HG03039 (cell line): ENCODE measurements at regions not wholly inside any gene's neighbourhood (a gene's known extent, or its start where the extent isn't known, plus 50 kb on each side); places are given as distances from the start of the nearest gene placed in this dataset.

Source experiments
- ATAC-seq: cut with Tn5 transposase; IDR thresholded peaks from one replicate; pipeline ENCODE4 v1.9.1; 2021; ENCODE audit warnings: mild to moderate bottlenecking, moderate library complexity; ENCODE audit not compliant: unreplicated experiment

DNA sequence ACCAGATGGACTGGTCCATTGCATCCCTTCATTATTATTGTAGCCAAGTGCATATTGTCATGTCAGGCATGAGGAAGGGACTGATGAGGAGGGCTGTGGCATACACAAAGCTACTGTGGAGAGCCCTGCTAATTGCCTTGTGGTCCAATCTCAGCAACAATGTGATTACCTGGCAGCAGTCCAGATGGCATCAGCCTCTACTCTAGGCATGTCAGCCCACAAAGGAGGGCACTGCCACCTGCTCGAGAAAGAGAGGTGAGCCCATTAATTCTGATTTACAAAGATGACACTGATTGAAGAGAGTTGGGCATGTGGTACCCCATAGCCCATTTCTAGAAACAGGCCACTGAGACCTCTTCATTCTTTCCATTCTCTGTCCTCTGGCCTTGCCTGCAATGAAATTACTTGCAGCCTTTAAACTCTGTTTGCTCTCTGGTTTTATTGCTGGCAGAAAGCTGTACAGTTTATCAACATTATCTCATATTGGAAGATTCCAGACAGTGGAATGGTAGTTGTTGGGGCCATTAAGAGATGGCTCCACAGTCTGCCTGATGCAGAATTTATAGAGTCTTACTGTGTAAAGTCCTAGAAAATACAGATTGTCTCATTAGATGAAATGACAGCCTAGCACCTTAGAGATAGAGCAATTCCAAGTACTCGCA, 307.7 kb downstream of the ARPP21 start:
- no peak for ATAC-seq

DNA sequence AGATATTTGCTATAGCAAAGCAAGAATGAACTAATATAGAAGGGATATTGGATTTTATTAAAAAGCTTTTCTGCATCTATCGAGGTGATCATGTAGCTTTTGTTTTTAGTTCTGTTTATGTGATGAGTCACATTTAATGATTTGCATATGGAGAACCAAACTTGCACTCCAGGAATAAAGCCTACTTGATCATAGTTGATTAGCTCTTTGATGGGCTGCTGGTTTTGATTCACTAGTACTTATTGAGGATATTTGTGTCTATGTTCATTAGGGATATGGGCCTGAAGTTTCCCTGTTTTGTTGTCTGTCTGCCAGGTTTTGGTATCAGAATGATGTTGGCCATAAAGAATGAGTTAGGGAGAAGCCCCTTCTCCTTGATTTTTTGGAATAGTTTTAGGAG, 310.7 kb downstream of the ARPP21 start:
- ATAC-seq = no peak

DNA sequence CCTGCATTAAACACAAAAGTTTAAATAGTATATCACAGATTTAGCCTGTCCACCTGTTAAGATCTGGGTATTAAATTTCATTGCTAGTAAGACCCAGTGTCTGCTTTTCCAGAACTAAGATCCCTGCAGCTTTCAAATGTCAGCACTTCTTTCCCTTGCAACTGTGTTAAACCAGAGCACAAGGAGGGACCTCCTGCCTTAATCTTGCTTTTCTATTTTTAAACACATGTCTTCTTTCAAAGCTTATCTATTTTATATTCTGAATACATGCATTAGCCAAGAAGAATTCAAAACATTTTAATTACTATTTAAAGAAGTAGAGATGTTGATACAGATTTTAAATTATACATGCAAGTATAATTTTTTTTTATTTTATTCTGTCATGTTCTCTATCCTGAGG, 315.1 kb downstream of the ARPP21 start:
- ATAC-seq = no peak

DNA sequence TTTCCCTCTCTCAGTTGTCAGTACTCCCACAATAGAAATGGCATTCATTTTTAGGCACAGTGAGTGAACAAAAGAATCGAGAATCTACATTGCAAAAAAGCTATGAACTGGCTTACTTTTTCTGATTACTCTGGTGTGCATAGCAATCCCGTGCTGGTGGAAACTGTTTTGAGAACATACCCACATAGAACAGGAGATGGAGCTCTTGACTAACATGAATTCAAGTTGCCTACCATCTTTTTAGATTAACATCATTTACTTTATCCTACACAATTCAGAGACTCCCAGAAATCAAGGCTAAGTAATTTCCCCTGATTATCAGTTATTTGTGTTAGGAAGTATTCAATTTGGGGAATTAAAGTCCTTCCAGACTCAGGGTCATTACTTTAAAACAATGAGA, 326.6 kb downstream of the ARPP21 start:
- no peak for ATAC-seq

DNA sequence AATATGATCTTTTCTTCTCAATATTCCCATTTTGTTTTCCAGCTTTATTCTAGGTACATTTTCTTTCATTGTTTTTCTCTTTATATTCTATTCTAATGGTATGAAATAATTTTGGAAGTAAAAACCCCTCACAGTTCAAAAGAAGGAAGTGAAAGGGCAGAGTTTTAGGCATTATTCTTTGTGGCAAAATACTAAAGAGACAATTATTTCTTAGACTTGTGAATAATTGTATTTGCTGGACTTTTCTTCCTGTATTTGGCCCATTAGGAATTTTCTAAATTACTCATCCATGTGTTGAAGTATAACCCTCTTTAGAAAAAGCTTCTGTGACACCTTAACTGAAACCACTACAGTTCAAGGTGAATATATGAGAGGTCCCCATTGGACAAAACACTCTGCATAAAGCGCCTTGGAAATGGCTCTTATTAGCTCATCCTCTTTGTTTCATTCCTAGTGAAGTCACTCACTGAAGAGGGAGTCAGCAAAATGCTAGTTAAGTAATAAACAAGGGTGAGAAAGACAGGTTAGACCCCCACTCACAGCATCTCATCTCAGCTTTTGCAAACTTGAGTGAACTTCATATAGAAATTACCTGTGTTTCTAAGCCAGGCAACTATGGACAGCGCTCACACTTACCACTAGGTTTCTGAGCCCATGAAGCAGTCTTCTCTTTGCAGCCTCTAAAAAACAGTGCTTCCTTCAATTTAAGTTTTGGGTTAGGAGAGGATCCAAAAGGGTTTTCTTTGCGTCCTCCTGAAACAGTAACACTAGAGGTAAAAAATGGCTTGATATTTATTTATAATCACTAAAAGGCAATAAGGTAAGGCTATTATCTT, 327.5 kb downstream of the ARPP21 start:
- no peak for ATAC-seq

DNA sequence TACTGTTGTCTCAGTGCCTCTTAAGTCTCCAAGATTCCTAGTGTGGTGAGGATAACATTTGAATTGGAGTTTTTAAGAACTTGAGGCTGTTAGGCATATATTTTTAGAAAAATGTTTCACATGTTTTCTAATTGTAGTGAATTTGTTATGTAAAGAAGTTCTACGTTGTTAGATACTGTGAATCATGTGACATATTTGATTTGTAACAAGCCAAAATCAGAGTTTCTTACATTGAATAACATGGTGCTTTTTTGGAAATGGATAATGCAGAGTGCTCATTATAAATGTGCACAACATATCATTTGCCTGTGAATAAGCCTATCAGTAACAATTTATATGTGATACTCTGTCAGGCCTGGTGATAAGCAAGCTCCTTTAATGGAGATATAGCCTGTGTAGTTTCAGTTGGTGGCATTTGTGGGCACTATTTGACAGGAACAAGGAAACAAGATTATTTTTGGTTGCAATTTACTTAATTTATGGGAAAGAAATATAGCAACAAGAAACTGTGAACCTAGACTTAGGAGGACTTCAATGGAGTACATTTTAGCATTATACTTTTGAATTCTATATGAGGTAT, 328.8 kb downstream of the ARPP21 start:
- ATAC-seq = no peak

DNA sequence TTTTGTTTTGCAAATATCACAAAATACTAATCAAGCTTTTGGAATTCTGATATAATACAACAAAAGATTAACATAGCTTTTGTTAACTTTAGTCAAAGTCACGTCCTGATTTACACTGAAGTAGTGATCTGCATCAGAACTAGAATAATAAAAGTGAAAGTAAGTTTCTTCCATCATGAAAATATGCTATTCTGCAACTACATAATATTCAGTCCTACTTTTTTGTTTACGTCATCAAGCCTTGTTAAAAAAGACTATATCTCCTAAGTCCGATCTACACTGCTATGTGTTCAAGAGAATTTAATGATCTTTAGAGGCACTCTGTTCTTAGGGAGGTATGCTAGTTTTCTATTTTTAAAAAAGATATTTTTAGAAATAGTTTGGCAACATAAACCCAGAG, 330.1 kb downstream of the ARPP21 start:
- no peak for ATAC-seq

DNA sequence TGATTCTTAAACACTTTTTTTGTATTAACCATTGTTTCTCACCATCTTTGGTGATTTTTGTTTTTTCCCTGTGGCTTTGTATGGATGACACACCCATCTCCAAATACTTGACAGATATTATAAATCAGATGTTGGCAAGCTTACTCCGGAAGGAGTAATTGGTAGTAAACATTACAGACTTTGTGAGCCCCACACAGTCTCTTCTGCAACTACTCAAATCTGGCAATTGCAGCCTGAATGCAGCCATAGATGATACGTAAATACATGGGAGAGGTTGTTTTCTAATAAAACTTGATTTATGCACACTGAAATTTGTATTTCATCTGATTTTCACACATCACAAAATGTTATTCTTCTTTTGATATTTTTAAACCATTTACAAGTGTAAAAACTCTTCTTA, 331.5 kb downstream of the ARPP21 start:
- no peak for ATAC-seq

DNA sequence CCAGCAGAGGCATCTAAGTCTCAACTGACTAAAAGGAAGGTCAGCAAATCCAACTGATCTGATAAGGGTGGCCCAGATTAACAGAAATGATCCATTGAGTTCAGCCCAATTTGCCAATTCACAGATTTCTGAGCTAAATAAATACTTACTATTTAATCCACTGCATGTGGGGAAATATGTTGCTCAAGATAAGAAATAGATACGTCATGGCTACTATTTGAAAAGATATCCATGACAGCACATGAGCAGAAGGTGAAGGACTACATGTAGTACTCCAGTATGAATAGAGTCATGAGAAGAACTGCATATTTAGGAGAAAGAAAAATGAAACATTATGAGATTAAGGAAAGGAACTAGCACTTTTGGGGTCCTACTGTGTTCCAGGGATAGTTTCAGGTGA, 332.4 kb downstream of the ARPP21 start:
- ATAC-seq = no peak

DNA sequence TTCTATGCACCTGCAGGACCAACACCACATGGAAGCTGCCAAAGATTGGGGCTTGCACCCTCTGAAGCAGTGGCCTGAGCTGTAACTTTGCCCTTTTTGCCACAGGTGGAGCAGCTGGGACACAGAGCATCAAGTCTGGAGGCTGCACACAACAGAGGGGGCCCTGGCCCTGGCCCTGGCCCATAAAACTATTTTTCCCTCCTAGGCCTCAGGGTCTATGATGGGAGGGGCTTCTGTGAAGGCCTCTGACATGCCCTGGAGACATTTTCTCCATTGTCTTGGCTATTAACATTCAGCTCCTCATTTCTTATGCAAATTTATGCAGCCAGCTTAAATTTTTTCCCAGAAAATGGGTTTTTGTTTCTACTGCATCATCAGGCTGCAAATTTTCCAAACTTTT, 335.5 kb downstream of the ARPP21 start:
- no peak for ATAC-seq

DNA sequence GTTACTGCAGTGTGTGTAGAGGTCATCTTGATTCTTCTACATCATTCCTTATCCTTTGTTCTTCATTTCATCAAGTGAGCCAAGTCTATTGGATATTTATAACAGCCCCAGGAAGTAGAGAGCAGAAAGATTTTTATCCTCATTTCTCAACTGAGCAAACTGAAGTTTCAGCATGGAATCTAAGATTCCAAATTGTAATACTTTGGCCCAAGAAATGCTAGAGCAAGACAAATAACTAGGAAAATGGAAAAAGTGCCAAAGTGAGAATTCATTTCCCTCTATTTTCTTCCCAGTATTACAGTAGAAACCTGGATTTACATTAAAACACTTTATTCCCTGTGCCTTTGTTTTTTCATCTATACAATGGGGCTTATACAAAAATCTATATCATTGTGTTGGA, 346.8 kb downstream of the ARPP21 start:
- no peak for ATAC-seq

DNA sequence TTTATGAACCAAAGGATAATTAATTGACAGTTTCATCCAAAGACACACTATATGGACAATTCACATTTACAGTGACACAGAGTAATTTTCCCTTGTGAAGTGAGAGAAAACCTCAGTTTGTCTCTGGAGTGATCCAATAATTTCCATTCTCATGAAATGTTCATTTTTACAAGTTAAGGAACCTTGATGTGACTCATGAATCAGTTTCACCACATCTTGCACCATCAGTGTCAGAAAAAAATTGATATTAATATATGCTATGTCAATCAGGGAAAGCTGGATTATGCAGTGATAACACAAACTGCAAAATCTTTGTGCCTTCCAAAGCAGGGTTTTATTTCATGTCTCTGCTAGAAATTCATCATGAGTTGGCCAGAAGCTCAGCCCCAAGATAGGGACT, 348.1 kb downstream of the ARPP21 start:
- ATAC-seq = no peak

DNA sequence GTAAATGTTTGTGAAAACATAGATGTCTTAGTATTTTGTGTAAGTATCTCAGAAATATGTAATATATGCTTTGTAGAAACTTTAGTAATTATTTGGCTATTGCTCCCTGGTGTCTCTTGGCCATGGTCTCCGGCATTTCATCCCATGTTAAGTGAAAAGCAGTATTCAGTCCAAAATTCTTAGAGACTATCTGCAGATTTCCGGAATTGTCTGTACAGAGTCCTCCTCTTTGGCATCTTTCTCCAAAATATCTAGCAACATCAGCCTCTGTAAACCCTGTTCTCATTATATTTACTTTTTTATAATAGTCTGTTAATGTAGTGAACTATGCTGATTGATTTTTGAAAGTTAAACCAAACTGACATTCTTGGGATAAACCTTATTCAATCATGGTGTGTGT, 352.7 kb downstream of the ARPP21 start:
- no peak for ATAC-seq

DNA sequence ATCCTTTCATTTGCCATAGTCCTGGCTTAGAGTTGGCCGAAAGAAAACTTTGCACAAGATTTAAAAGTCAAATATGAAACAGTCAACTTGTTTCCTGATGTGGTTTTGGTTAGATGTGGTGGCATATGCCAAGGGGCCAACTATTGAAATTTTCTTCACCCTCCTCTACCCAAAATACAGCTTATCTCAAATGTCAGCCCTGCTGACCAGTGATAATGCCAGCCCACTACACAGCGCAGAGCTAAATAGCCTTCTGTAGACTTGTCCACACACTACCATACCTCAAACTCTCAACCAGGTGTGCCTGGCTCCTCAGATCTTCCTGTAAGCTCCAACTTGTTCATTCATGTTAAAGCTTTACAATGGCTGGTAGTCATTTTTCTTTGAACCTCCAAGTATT, 368.5 kb upstream of the STAC start:
- ATAC-seq = no peak

DNA sequence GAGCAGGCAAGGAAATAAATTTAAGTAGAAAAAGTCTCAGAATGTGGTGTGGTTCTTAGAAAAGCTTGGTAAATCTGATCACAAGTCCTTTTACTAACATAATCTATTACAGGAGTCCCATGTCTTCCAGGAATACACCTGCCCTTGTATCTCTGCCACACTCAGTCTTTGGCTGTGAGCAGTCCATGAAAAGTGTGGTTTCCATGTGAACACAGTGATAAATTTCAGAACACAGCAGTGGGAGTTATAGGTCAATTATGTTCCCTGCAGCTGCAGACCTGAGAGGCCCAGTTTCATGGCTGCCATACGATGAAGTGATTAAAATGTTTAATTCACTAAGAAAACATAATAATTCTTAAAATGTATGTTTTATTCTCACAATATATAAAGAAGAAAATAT, 366.9 kb upstream of the STAC start:
- ATAC-seq = no peak

DNA sequence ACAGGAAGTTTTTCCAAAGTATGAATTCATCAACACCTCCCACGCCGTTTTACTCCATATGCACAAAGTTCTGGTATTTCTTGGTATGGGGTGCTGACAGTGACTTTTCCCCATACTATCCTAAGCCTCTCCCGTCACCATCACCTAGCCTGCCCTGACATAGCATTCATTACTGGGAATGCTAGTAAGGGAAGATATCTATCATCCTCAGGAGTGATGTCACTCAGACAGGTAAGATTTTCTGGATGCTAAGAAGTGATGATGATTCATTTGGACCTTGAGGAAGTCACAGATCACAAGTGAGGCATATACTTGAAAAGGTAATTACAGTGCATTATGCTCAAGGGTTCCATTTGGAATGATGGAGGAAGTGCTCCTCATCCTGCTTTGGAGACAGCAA, 355.1 kb upstream of the STAC start:
- ATAC-seq = no peak

DNA sequence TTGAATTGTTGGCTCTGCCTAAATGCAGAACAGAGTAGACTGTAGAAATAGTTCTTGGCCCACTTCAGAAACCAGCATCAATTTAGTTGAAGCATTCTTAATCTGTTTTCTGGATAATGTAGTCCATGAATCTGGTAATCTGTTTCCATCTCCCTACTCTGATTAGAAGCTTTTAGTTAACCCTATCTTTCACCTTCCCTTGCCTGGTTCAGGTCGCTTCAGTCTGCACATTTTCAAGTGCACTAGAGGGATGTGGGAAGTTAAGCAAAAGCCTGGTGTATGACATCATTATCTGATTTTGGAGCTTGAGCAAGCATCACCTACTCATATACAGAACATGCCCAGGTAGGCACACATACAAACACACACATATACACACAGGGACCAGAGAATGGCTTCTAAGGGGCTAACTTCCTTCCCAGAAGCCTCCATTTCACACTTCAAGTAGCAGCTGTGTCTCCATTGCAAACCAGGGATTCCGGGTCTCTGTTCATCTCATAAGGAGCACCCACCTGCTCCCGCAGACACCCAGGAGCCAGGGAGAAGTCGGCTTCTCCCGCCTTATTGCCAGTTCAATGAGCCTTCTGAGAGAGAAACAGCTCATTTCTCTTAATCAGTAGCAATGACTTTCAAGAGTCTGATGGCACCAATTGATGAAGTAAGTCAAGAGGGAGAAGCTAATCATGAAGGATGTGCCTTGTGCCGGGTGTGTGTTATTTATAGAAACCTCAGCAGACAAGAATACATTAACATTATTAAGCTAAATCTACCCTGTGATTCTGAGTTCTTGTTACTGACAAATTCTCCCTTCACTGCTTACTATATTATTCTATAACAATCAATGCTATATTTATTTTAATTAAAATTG, 347.9 kb upstream of the STAC start:
- no peak for ATAC-seq

DNA sequence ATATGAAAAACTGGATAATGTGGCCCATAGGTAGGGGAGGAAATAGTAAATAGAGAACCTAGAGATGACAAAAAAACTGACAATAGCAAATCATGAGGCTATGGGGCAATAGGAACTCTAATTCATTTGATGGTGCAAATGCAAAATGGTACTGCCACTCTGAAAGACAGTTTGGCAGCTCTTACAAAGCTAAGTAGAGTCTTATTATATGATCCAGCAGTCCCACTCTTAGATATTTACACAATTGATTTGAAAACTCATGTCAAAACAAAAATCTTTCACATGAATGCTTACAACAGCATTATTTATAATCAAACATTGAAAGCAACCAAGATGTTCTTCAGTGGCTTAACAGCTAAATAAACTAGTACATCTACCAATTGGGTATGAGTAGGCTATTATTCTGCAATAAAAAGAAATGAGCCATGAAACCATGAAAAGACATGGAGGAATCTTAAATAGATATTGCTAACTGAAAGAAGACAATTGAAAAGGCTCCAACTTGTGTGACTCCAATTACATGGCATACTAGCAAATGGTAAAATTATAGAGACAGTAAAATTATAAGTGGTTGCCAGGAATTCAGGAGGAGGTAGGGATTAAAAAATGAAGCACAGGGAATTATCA, 321.8 kb upstream of the STAC start:
- ATAC-seq = no peak

DNA sequence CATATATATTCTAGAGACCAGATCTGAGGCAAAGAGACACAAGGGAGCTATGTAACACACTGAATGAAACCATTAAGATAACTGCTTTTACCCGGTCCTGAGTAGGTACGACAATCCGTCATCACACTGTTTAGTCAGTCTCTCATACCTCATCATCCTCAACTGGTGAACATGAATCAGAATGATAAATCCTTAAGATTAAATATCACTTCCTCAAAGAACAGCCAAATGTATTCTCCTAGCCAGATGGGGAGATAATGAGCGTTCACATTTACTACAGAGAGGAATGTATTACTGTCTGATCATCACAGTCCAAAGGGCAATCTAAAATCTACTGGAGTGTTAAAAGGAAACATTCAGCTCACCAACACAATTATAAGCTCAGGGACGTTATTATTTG, 319.4 kb upstream of the STAC start:
- ATAC-seq = no peak

DNA sequence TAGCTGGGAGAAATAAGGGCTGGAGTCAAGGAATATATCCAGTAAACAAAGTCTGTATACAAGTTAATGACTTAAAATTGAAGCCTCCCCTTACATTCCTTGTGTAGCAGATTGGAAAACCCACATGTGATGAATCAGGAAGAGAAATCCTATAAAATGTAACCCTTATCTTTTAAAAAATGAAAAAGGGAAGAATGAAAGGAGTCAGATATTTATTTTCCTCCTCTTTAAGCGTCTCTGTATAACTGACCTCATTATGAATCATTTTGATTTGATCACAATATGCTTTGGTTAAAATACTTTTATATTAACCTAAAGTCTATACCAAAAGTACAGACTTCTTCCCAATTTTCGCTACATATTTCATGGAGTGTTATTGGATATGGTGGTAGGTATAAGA, 316.3 kb upstream of the STAC start:
- no peak for ATAC-seq

DNA sequence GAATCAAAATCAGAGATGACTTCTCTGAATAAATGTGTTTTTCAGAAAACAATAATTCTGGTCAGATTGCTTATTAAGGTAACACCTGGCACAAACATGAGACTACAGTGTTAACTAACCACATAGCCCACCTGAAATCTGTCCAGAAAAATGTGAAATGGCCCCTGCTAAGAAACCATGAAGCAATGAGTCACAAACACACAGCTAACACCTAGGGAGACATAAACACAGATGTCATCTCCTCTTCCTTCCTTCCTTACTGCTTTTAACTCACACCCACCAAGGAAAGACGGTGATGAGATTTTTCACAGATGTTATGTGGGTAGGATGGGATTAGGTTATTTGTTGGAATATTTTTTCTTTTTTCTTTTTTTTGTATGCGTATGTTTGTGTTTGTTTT, 315.0 kb upstream of the STAC start:
- ATAC-seq = no peak
